Renal pelvis (tissue), 1 donor: ENCODE measurements at regions not wholly inside any gene's neighbourhood (a gene's known extent, or its start where the extent isn't known, plus 50 kb on each side); places are given as distances from the start of the nearest gene placed in this dataset.

ENCODE experiments used
- DNase-seq: peaks from one replicate; pipeline ENCODE4 v3.0.0-alpha.2; 2013

- no peak for DNase-seq
Measured at GRCh38 chr1:87615491-87615890, 286.8 kb downstream of the LMO4 start.

- no peak for DNase-seq
Measured at GRCh38 chr1:87615901-87616300, 287.2 kb downstream of the LMO4 start.

- DNase-seq = no peak
Measured at GRCh38 chr1:87620807-87621206, 292.1 kb downstream of the LMO4 start.

GRCh38 chr1:87629673-87630072 is 301.0 kb downstream of the LMO4 start:
- no peak for DNase-seq

- no peak for DNase-seq
Measured at GRCh38 chr1:87632232-87632631, 303.6 kb downstream of the LMO4 start.

- DNase-seq = no peak
Measured at GRCh38 chr1:87636198-87636892, 307.7 kb downstream of the LMO4 start.

- DNase-seq = no peak
Measured at GRCh38 chr1:87638636-87639035, 310.0 kb downstream of the LMO4 start.

GRCh38 chr1:87641996-87642395 is 313.3 kb downstream of the LMO4 start:
- DNase-seq = no peak

- DNase-seq = peak; percentile 22
Measured at GRCh38 chr1:87642581-87643221, 314.0 kb downstream of the LMO4 start.

GRCh38 chr1:87644033-87644578 is 315.4 kb downstream of the LMO4 start:
- DNase-seq = no peak

GRCh38 chr1:87644579-87645190 is 316.0 kb downstream of the LMO4 start:
- DNase-seq = no peak

- no peak for DNase-seq
Measured at GRCh38 chr1:87647430-87648177, 318.9 kb downstream of the LMO4 start.

GRCh38 chr1:87648323-87649119 is 319.8 kb downstream of the LMO4 start:
- no peak for DNase-seq

- DNase-seq = no peak
Measured at GRCh38 chr1:87650306-87650705, 321.6 kb downstream of the LMO4 start.

- DNase-seq = no peak
Measured at GRCh38 chr1:87652176-87652575, 323.5 kb downstream of the LMO4 start.

GRCh38 chr1:87665151-87665550 is 336.5 kb downstream of the LMO4 start:
- no peak for DNase-seq

GRCh38 chr1:87666681-87667080 is 338.0 kb downstream of the LMO4 start:
- DNase-seq = no peak

GRCh38 chr1:87669674-87670073 is 341.0 kb downstream of the LMO4 start:
- no peak for DNase-seq

GRCh38 chr1:87673309-87673708 is 344.6 kb downstream of the LMO4 start:
- no peak for DNase-seq

GRCh38 chr1:87673748-87674147 is 345.1 kb downstream of the LMO4 start:
- DNase-seq = no peak

GRCh38 chr1:87674791-87675190 is 346.1 kb downstream of the LMO4 start:
- DNase-seq = no peak

GRCh38 chr1:87678266-87678665 is 349.6 kb downstream of the LMO4 start:
- DNase-seq = no peak
